ENCODE measurements at regions not wholly inside any gene's neighbourhood (a gene's known extent, or its start where the extent isn't known, plus 50 kb on each side); places are given as distances from the start of the nearest gene placed in this dataset.

- peak; percentile 13 for DNase-seq
Observed at GRCh38 chr3:195001961-195002861, 268.7 kb downstream of the XXYLT1 start.

GRCh38 chr3:195003006-195003892, 267.7 kb downstream of the XXYLT1 start:
- no peak for DNase-seq

- DNase-seq = no peak
Observed at GRCh38 chr3:195003893-195004289, 267.1 kb downstream of the XXYLT1 start.

GRCh38 chr3:195004512-195005250, 266.3 kb downstream of the XXYLT1 start:
- no peak for DNase-seq

- DNase-seq = no peak
Observed at GRCh38 chr3:195005251-195005620, 265.7 kb downstream of the XXYLT1 start.

GRCh38 chr3:195005759-195006510, 265.0 kb downstream of the XXYLT1 start:
- DNase-seq = no peak

GRCh38 chr3:195007151-195007550, 263.8 kb downstream of the XXYLT1 start:
- DNase-seq = no peak

GRCh38 chr3:195007766-195008165, 263.2 kb downstream of the XXYLT1 start:
- DNase-seq = no peak

GRCh38 chr3:195008816-195009215, 262.1 kb downstream of the XXYLT1 start:
- DNase-seq = no peak

- no peak for DNase-seq
Observed at GRCh38 chr3:195009616-195010015, 261.3 kb downstream of the XXYLT1 start.

GRCh38 chr3:195010551-195011100, 260.3 kb downstream of the XXYLT1 start:
- no peak for DNase-seq

GRCh38 chr3:195011231-195011834, 259.6 kb downstream of the XXYLT1 start:
- no peak for DNase-seq

GRCh38 chr3:195012100-195012499, 258.9 kb downstream of the XXYLT1 start:
- no peak for DNase-seq

- DNase-seq = no peak
Observed at GRCh38 chr3:195012571-195012970, 258.4 kb downstream of the XXYLT1 start.

- no peak for DNase-seq
Observed at GRCh38 chr3:195013411-195014361, 257.3 kb downstream of the XXYLT1 start.

GRCh38 chr3:195015021-195015420, 255.9 kb downstream of the XXYLT1 start:
- DNase-seq = no peak

- no peak for DNase-seq
Observed at GRCh38 chr3:195017151-195017550, 253.8 kb downstream of the XXYLT1 start.

Measured in NCI-H2227 treated with DMSO at 0.1 percent for 48 hours (cell line).